CD4-positive, alpha-beta T cell treated with Interleukin-4 for 4 hours (primary cell): ENCODE measurements at regions not wholly inside any gene's neighbourhood (a gene's known extent, or its start where the extent isn't known, plus 50 kb on each side); places are given as distances from the start of the nearest gene placed in this dataset.
"Not testable (repeated sequence)": the region's sequence is repeated elsewhere in the genome, so short reads cannot be mapped to it uniquely, and the experiment has no call there.

ENCODE experiments used
- DNase-seq: peaks from one replicate; pipeline ENCODE4 v3.0.0-alpha.2; 2020

DNA sequence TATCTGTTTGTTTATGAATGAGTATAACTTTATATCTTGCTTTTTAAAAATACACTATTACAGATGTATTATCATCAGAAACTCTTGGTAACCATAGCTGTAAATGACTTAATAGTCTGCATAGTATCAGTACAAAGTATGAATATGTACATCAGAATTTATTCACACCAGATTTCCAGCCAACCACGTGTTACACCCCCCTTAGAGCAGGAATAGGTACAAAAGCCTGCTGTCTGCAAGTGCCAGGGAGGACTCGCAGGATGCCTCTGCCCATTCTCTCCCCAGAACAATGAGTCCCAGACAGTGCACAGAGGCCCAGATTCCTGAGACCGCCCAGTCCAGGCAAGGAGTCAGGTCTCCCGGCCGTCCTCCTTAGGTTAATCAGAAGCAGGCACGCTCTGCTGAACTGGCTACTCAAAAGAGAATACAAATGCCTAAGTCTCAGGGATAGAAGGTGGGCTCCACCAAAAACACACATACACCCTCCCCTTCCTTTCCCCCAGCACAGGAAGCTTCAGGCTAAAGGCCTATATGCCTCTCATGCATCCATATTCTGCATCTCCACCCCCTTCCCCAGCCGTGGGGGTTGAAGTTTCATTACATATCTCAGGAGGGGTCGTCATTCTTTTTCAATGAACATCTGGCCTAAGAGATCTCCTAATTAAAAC lies 159.1 kb upstream of the CDH11 start:
- no peak for DNase-seq

DNA sequence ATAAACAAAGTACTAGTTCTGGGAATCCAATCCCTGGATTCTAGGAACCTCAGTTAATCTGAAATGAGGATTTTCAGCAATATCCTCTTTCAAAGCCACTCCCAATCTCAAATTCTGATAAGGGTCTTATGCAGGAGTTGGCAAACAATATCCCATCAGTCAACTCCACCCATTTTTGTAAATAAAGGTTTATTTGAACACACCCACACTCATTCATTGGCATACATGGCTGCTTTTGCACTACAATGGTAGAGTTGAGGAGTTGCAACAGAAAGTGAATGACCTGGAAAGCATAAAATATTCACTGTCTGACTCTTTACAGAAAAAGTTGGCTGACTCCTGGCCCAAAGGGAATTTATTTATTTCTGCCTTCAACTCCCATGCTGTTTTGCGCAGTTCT lies 157.7 kb upstream of the CDH11 start:
- no peak for DNase-seq

DNA sequence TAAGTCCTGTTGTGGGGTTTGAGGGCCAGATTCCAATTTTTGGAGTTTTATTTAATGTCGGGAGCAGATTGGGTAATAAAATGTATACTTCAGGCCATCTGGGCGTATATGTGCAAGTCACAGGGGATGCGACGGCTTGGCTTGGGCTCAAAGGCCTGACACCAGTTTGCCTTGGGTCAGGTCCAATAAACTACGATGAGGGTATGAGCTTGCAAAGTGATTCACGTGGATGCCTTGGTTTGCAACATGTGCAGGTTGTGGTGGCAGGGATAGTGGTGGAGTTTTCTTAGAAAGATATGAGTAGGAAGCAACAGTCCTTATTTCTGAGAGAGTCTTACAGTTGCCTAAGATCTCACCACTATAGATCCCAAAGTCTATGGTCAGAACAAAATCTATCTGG lies 157.0 kb upstream of the CDH11 start:
- no peak for DNase-seq

DNA sequence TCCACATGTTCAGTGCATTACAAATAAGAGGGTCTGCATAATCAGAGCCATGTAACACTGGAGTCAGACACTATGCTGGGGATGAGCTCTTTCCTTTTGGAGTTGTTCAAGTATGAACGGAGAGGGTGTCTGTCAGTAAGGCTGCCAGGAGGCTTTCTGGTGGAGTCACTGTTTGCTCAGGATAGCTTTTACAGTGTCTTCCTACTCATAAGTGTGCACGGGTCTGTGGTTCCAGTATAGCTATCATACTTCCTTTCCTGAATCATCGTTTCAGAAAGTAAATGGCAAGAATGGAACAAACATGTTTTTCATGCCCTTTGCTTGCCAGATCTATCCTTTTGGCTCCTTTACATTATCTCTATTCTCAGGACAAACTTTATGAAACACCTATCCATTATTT lies 152.7 kb upstream of the CDH11 start:
- DNase-seq, result no peak

DNA sequence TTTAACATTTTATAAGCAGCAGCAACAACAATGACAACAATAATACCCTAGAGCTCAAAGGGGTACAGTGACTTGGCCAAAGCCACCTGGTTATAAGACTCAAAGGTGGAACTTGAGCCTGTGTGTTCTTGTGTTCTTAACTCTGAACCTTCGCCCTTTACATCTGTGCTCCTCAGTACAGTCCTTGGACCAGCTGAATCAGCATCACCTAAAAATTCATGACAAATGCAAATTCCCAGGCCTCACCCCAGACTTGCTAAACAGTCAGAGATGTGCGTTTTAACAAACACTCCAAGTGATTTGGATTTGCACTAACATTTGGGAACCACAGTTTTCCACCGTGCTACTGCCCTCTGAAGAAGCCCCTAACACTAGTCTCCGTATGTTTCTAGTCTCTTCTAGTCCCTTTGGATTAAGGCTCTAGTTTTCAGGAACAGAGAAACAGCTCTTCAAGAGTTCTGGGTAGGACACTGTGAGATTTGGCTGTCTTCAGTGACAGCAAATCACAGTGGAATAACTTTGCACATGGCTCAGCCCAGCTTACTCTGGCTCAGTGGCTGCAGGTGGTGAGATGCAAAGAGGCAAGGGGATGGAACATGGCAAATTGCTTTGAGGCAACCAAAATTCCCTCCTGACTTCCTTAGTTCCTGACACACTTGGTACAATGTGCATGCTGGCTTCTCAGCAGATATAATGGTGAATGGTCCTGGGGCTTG lies 151.0 kb upstream of the CDH11 start:
- no peak for DNase-seq

DNA sequence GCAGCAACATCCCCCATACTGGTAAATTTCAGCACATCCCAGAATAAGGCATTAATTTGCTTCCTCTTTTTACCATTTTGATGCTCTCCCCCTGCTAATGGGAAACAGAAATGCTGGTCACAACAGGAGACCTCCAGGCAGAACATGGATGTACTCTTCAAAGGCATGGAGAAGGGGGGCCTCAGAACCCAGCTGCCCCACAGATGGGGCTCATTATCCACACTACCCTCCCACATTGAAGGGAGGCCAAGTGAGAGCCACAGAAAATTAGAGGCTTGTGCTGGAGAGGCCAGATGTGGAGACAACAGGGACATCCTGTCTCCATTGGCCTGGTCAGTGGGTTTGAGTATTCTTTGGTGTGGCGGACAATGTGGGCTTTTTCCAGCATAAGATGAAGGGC lies 150.1 kb upstream of the CDH11 start:
- no peak for DNase-seq

DNA sequence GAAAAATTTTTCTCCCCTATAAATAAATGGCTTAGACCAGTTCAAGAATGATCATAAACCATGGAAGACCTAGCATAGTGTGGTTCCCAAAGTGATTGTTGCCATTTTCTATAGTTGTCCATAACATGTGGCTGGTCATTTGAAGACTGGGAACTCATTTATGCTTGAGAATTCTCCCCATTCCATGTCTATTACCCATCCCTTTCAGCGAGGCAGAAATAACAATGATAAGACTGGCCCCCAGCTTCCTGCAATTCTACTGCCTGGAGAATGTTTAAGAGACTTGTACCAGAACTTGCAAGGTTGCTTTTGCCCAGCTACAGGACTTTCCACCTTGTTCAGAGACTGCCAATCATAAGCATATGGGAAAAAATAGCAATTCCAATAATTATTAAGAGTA lies 146.5 kb upstream of the CDH11 start:
- DNase-seq, result no peak

DNA sequence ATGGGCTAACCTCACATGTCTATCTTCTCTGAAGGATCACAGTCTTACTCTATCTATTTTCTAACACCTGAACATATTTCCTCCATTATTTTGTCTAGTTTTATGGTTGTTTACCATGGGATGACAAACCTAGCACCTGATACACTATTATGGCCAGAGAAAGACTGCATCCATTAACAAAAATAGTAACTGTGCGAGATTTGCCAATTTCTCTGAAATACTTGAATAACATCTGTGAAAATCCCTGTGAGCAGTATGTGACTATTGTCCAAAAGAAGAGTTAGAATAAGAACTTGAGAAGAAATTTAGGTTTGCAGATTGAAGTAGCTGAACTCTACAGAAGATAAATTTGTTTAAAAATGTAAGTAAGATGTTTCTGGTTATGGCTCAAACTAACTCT lies 142.0 kb upstream of the CDH11 start:
- DNase-seq, result no peak

DNA sequence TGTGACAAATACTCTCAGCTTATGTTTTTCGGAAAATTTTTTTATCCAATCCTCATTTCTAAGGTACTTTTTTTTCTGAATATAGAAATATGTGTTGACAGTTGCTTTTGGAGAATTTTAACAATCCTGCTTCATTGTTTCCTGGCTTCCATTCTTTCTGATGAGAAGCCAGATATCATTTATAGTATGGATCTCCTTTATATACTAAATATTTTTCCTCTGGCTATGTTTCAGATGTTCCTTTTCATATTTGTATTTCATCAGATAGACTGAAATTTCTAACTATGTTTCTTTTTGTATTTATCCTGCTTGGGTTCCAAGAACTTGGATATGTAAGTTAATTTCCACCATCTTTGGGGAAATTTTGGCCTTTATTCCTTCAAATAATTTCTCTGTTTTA lies 138.9 kb upstream of the CDH11 start:
- no peak for DNase-seq

DNA sequence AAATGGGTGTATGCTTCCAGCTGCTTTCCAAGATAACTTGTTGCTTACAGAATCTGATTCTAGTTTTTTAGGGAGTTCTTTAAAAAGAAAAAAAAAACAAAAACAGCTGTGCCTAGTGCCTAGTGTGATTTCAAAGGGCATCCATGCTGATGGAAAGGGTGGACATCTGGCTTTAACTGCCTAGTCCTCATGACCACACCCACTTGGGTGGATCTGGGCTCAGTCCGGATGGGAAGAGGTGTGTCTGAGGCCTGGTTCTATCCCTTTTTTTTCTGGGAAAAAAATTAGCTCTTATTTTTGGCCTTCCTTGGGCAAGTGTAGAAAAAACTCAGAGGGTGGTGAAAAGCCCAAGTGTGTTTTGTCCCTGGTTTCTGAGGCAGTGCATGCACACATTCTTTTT lies 132.3 kb upstream of the CDH11 start:
- DNase-seq, result no peak

DNA sequence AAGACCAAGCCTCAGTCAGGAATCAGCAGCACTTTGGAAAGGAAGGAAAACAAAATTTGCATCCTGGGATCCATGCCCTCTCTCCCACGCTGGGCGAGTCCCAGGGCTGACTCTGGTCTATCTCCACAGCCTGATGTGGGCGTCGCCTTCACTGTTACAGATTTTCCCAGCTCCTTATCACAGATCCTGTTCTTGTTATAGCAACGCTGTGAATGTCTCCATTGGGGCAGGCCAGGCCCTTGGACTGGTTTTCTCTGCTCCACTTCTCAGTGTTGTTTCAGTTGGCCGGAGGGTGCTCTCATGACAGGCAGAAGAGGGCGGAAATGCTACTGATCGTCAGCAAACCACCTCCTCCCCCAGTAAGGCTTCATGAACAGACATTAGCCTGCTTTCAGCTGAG lies 127.9 kb upstream of the CDH11 start:
- DNase-seq, result no peak

DNA sequence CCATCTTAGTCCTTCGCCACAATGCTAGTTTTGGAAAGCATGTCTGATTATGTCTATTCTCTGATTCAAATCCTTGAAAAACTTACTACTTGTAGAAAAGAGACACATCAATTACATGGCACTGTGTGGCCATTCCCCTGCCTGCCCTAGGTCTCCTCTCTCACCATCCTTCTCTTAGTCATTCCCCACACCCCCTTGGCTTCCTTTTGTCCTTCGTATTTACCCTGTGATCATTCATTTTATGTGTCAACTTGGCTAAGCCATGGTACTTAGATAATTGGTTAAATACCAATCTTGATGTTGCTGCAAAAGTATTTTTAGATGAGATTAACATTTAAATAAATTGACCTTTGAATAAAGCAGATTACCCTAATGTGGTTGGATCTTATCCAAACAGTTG lies 122.9 kb upstream of the CDH11 start:
- DNase-seq, result no peak

DNA sequence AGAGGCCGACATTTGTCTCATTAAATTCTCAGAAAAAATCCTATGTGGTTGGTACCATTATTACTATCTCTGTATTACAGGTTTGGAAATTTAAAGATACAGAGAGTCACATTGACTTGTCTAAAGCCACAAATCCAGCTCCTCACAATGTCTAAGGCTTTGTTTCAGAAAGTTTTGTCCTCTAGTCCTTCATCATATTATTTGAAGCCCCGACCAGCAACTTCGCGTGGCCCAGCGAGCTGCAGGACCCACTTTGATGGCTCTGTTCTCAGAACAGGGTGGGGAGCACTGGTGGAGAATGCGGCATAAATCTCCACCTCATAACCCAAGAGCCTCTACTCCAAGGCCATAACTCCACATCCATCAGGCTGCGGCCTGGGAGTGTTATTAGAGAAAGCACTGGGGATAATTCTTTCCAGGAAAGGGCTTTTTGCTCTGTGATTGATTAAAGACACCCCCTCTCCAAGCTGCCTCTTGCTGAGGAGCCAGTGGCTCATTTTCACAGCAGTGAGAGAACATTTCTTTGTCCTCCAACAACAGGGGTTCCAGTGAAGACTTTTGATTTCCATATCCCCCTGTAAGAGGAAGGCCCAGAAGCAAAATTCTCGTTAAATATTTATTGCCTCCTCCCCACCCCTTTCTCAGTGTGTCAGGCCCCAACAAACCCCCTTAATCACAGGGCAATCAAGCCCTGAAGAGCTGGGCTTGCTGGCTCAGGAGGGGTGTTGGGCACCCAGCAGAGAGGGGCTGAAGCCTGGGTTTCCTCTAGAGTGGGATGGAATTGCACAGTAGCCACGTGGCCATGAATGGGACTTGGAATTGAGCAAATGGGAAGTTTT lies 113.7 kb upstream of the CDH11 start:
- DNase-seq, result no peak

DNA sequence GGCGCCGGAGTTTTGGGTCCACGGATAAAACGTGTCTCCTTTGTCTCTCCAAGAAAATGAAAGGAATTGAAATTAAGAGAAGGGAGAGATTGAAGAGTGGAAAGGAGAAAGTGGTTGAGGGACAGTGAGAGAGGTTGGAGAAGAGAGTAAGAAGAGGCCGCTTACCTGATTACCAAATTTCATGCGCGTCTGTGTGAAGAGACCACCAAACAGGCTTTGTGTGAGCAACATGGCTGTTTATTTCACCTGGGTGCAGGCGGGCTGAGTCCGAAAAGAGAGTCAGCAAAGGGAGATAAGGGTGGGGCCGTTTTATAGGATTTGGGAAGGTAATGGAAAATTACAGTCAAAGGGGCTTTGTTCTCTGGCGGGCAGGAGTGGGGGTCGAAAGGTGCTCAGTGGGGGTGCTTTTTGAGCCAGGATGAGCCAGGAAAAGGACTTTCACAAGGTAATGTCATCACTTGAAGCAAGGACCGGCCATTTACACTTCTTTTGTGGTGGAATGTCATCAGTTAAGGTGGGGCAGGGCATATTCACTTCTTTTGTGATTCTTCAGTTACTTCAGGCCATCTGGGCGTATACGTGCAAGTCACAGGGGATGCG lies 113.0 kb upstream of the CDH11 start:
- not testable (repeated sequence) for DNase-seq

DNA sequence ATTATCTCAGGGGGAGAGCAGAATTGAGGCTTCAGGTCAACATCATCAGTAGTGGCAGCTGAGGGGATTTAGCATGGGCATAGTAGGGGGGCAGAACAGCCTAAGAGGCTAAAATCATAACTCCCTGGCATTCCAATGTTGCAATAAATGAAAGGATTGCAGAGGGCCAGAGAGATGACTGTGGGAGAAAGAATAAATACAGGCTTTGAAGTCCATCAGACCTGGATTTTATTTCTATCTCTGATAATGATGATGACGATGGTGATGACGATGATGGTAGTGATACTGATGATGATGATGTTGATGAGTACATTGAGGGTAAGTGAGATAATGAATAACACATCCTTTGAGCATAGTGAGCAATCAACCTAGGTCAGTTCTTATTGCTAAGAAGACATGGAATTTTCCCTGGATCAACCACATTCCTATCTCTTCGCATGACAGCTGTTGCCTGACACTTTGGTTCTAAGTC lies 107.4 kb upstream of the CDH11 start:
- no peak for DNase-seq

DNA sequence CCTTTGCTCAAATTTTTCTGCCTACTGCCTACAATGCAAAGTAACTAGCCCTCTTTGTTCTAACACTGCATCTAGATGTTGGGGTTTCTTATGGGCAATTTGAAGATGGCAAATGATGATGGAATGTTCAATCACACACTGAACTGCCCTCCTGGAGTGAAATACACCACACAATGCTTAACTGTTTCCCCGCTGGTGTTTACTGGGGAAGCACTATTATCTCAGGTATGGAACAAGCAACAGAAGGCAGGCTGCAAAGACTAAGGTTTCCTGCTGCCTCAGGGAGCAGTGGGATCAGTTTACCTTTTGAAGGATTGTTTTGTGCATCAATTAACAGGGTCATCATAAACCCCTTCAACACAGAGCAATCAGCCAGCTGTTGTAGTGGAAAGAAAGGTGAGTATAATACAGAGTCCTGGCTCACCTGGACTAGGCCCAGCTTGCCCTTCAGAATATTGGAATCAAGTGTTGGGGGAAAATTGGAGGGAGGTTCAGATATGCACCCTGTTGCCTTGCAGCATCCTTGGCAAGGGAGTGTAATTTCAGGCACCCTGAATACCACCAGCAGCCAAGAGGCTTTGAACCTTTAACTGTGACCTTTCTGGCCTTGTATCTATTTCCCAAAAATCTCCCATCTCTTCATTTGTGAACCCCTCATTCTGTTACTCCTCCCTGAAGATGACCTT lies 105.4 kb upstream of the CDH11 start:
- no peak for DNase-seq

DNA sequence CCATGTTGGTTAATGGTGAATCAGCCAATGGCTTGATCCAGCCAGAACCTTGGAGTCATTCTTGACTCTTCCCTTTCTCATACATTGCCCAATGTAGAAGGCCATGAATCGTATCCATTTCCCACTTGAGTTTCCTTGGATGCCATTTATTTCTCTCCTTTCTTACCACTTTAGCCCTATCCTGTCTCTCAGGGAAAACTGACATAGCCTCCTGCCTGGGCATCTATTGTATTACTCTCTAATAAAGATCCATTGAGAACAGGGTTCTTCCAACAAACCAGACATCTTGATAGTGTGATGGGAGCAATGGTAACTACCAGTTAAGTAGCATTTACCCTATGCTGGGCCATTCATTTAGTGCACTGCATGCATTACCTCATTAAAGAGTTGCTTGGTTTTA lies 104.2 kb upstream of the CDH11 start:
- no peak for DNase-seq

DNA sequence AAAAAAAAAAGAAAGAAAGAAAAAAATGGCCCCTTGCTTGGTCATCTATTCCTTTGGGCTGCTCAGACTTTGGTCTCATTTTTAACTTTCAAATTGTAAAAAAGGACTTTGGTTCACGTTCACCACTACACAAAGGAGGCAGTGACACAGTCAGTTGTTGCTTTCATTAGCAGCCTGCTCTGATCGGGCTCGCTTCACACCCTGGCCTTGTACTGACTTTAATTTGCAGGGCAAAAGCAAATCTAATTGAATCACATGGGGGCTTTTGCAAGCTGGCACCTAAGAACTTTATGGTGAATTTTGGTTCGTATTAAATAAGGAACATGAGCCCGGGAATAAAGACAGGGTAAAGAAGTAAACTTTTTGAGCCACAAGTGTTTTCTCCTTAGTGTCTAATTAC lies 103.6 kb upstream of the CDH11 start:
- no peak for DNase-seq

DNA sequence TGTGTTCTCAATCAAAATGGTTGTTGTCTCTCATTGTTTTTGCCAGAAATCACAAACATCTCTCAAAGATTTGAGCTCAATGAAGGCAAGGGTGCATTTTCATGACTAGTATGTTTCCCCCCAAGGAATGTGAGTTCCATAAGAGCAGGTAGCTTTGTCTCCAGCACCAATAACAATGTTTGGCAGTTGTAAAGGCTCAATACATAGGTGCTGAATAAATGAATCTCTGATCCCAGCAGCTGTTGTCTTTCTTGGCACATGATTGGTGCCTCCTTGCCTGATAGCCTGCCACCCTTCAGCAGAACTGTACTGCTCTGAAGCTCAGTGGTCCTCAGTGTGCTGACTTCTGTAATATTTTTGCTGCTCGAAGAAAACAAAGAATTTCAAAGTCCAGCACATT lies 103.1 kb upstream of the CDH11 start:
- no peak for DNase-seq

DNA sequence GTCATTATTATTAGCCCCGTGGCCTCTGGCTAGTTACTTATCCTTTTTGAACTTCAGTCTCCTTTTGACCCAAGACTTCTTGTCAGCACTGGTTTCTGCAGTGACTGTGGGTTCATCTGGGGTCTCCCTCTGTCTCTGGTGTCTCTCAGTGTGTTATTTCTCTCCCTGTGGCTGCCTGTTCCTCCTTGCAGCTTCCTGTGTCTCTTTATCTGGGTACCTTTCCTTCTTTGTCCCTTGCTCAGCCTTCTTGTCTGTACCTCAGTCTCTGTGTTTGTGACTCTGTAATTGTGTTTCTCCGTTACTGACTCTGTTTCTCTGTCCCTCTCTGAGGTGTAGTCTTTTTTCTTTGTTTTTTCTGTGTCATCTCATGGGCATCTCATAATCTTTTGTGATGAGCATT lies 102.6 kb upstream of the CDH11 start:
- no peak for DNase-seq

DNA sequence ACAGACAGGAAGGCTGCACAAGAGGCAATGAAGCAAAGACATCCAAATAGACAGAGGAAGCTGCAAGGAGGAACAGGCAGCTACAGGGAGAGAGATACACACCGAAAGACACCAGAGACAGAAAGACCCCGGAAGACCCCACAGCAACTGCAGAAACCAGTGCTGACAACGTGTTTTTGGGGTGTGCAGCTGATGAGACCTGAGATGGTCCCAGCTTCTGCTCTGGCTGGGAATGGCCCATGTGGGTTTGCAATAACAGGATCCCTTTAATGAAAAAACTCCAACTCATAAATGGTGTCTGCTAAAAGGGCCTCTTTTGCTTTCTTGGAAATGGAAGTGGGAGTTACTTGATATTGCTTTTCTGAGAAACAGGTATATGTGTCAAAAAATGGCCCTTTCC lies 101.5 kb upstream of the CDH11 start:
- DNase-seq, result no peak

DNA sequence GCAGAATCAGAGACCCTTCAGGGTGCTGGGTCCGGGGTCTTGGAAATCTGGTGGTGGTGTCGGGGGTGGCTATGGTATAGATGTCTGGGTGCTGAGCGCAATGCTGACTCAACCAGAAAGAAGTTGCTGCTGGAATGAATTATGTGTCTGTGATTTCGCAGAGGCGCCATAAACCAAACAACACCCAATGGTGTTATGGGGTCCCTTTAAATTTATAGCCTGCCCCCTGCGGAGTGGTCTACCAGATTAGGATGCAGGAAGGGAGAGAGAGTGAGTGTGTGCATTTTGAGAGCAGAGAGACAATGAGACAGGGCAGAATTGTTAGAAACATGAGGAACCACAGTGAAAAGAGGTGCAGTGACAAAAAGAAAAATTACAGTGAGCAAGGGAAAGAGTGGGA lies 100.7 kb upstream of the CDH11 start:
- DNase-seq, result no peak

DNA sequence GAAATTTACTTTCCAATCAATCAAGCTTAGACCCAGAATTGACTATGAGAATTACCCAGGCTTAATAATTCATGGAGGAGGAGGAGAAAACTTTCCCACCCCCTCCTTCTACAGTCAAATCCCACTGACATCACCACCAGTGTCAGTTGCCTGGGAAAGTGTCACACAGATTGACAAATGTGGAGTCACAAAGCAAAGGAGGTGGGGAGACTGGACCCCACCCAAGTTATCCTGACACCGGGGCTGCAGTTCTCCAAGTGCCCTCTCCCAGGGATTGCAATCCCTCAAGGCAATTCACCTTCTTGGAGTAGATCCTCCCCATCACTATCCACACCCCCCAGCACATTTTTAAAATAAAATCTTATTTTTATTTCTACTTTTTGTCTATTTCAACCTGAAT lies 100.2 kb upstream of the CDH11 start:
- no peak for DNase-seq
